PC-9 (cell line): ENCODE measurements at regions not wholly inside any gene's neighbourhood (a gene's known extent, or its start where the extent isn't known, plus 50 kb on each side); places are given as distances from the start of the nearest gene placed in this dataset.

Source experiments
- BruUV-seq: library from RNA; stranded (reverse); fragments of 400-500 nt; replicated peaks from 2 replicates; lab custom pipeline; 2021; lab: Mats Ljungman, UMichigan
- CTCF ChIA-PET: fragments of 300-600 bp; sonication (Branson Sonifier 250); formaldehyde crosslinking; loops from one replicate; lab custom pipeline; 2022; ENCODE audit warnings: antibody characterized with exemption; lab: Charles Lee
- POLR2A ChIA-PET: fragments of 300-600 bp; sonication (Branson Sonifier 250); formaldehyde crosslinking; loops from one replicate; lab custom pipeline; 2022; ENCODE audit warnings: antibody characterized with exemption; ENCODE audit not compliant: unreplicated experiment; lab: Charles Lee
- DNase-seq, 2 experiments: peaks; one replicate each; pipeline versions ENCODE4 v3.0.0 to v3.0.0-alpha.2; 2015 to 2022; ENCODE audit warnings: mixed read lengths in 1 of 2
- H2AFZ ChIP-seq: fragments of 200-600 bp; sonication (generic); 2 replicates; pipeline ENCODE4 v1.8.1; 2017; ENCODE audit warnings: antibody characterized with exemption
- H3F3A ChIP-seq: fragments of 200-600 bp; sonication (generic); 2 replicates; pipeline ENCODE4 v1.8.1; 2017; ENCODE audit warnings: antibody characterized with exemption, mild to moderate bottlenecking, low read depth; ENCODE audit not compliant: insufficient read depth
- H3K27ac ChIP-seq: fragments of 200-600 bp; sonication (generic); 2 replicates; pipeline ENCODE4 v1.6.1; 2016; ENCODE audit warnings: mixed run types
- H3K27me3 ChIP-seq: fragments of 200-600 bp; sonication (generic); 2 replicates; pipeline ENCODE4 v1.6.1; 2016; ENCODE audit warnings: low read depth, mixed run types; ENCODE audit not compliant: insufficient read depth
- H3K36me3 ChIP-seq: fragments of 200-600 bp; sonication (generic); 2 replicates; pipeline ENCODE4 v1.6.1; 2016; ENCODE audit warnings: low read depth, mixed run types
- H3K4me1 ChIP-seq: fragments of 200-600 bp; sonication (generic); replicated peaks from 2 replicates; pipeline ENCODE4 v1.6.1; 2016; ENCODE audit warnings: mixed run types; ENCODE audit not compliant: insufficient read depth
- H3K4me2 ChIP-seq: fragments of 200-600 bp; sonication (generic); 2 replicates; pipeline ENCODE4 v1.6.1; 2017; ENCODE audit warnings: mixed run types
- H3K4me3 ChIP-seq: fragments of 200-600 bp; sonication (generic); 2 replicates; pipeline ENCODE4 v1.6.1; 2016; ENCODE audit warnings: mixed run types
- H3K79me2 ChIP-seq: fragments of 200-600 bp; sonication (generic); 2 replicates; pipeline ENCODE4 v1.6.1; 2017; ENCODE audit warnings: low read depth, mixed run types
- H3K9me2 ChIP-seq: fragments of 200-600 bp; sonication (generic); 2 replicates; pipeline ENCODE4 v1.8.1; 2017; ENCODE audit warnings: mild to moderate bottlenecking; ENCODE audit not compliant: insufficient read depth
- H3K9me3 ChIP-seq: fragments of 200-600 bp; sonication (generic); 2 replicates; pipeline ENCODE4 v1.8.1; 2016; ENCODE audit warnings: low read depth; ENCODE audit not compliant: insufficient read depth
- H4K20me1 ChIP-seq: fragments of 200-600 bp; sonication (generic); 2 replicates; pipeline ENCODE4 v1.8.1; 2017; ENCODE audit not compliant: insufficient read depth
- EZH2 ChIP-seq: fragments of 200-600 bp; sonication (generic); IDR thresholded peaks from 2 replicates; pipeline ENCODE4 v1.8.0; 2017; ENCODE audit warnings: antibody characterized with exemption, low read depth
- intact Hi-C: fragments of 100-400 bp; cut with micrococcal nuclease; formaldehyde crosslinking; loops from one replicate; pipeline ENCODE4 v1.10.0; 2022; ENCODE audit not compliant: unreplicated experiment
- TF ChIP-seq, protein P1 (sequence below): fragments of 200-600 bp; sonication (generic); conservative IDR thresholded peaks from 2 replicates; pipeline ENCODE4 v1.6.1; 2017; ENCODE audit warnings: mixed run types, antibody characterized with exemption, mild to moderate bottlenecking, moderate library complexity

DNA sequence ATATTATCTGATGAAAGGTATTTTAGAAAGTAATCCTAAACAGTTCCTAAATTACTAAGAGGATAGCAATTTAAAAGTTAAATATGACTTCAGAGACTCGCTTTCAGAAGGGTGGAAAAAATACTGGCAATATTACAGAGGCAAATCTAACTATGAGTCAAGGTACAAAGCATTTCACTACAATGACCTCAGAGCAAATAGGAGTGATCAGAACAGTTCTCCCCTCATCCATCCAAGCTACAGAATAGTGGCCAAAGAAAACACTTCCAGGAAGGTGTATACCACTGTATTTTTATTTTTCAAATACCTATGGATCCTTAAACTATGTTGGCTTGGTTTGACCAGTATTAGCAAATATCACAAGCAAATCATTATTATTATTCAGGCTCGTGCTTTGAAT, 112.8 kb upstream of the ODAD2 start:
- no TSS peak for BruUV-seq
- Histone ChIP-seq H3K27me3 (no peaks in the 10 kb centered on the region), H3K4me3 (no peak overlapping the region), H3K36me3 (no peaks in the 10 kb centered on the region), H3K79me2 (no peaks in the 10 kb centered on the region), H3K27ac (no peak overlapping the region), H4K20me1 (no peaks in the 10 kb centered on the region), H3K9me2 (no peaks in the 10 kb centered on the region), H3K9me3 (no peaks in the 10 kb centered on the region), H3K4me1 (no peaks in the 10 kb centered on the region), H3K4me2 (no peak overlapping the region), H2AFZ (no peak overlapping the region), H3F3A (no peaks in the 10 kb centered on the region)
- TF ChIP-seq, protein P1, sequence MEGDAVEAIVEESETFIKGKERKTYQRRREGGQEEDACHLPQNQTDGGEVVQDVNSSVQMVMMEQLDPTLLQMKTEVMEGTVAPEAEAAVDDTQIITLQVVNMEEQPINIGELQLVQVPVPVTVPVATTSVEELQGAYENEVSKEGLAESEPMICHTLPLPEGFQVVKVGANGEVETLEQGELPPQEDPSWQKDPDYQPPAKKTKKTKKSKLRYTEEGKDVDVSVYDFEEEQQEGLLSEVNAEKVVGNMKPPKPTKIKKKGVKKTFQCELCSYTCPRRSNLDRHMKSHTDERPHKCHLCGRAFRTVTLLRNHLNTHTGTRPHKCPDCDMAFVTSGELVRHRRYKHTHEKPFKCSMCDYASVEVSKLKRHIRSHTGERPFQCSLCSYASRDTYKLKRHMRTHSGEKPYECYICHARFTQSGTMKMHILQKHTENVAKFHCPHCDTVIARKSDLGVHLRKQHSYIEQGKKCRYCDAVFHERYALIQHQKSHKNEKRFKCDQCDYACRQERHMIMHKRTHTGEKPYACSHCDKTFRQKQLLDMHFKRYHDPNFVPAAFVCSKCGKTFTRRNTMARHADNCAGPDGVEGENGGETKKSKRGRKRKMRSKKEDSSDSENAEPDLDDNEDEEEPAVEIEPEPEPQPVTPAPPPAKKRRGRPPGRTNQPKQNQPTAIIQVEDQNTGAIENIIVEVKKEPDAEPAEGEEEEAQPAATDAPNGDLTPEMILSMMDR, result no peak
- TF ChIP-seq EZH2, result no peak
- intact Hi-C loops, result no loop called here
- ChIA-PET POLR2A (no interaction called here), CTCF (no interaction called here)
- DNase-seq, result no peak

DNA sequence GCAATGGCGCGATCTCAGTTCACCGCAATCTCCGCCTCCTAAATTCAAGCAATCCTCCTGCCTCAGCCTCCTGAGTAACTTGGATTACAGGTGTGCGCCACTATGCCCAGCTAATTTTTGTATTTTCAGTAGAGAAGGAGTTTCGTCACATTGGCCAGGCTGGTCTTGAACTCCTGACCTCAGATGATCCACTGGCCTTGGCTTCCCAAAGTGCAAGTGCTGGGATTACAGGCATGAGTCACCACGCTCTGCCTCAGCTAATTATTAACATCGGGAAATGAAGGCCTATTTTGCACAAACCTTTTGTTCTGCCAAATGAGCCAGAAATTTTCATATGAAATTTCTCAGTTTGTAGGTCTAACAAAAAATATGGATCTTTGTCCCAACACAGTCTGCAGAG, 106.7 kb upstream of the ODAD2 start:
- Histone ChIP-seq H3K9me2 (no peaks in the 10 kb centered on the region), H2AFZ (no peak overlapping the region), H3K4me3 (no peak overlapping the region), H3K4me2 (no peak overlapping the region), H3K36me3 (no peaks in the 10 kb centered on the region), H3K79me2 (no peaks in the 10 kb centered on the region), H3K27me3 (no peaks in the 10 kb centered on the region), H3F3A (no peaks in the 10 kb centered on the region), H4K20me1 (no peaks in the 10 kb centered on the region), H3K4me1 (no peaks in the 10 kb centered on the region), H3K27ac (no peak overlapping the region), H3K9me3 (no peaks in the 10 kb centered on the region)
- ChIA-PET CTCF (no interaction called here), POLR2A (no interaction called here)
- intact Hi-C loops, result no loop called here
- TF ChIP-seq, protein P1, result no peak
- no peak for TF ChIP-seq EZH2
- DNase-seq, result no peak
- BruUV-seq, result no TSS peak

DNA sequence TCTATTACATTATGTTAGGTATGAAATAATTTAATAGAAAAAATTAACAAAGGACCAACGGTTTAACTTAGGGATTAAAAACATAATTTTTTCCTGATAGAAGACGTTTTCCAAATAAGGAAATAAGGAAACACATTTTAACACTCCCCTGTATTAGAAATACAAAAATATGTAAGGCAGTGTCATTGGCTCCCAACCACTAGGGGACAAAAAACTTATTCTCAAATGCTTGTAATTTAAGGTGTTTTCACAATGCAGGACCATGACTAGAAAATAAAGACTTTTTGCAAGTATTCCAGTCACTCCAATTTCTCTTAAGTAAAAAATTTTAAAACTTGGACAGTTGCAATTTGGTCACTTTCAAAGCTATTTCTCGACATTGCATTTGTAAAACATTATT, 98.8 kb upstream of the ODAD2 start:
- intact Hi-C loops, result no loop called here
- H3K27me3 ChIP-seq, result 0 out of 2 replicates have a peak, but pooled peaks cover 4% of the 10 kb centered on the region
- no peaks in the 10 kb centered on the region for H3F3A ChIP-seq
- no TSS peak for BruUV-seq
- H3K4me3 ChIP-seq, result no peak overlapping the region
- no peaks in the 10 kb centered on the region for H3K36me3 ChIP-seq
- H3K4me1 ChIP-seq, result no peaks in the 10 kb centered on the region
- no peak overlapping the region for H2AFZ ChIP-seq
- TF ChIP-seq, protein P1, result no peak
- no peak for TF ChIP-seq EZH2
- H4K20me1 ChIP-seq, result no peaks in the 10 kb centered on the region
- CTCF ChIA-PET, result no interaction called here
- POLR2A ChIA-PET, result interaction anchor here (0.7 kb wide), 1 partner anchor 20 kb away, joined by 4 read pairs; no protein-coding TSS in a partner anchor
- H3K9me2 ChIP-seq, result no peaks in the 10 kb centered on the region
- H3K79me2 ChIP-seq, result no peaks in the 10 kb centered on the region
- DNase-seq, result no peak
- no peaks in the 10 kb centered on the region for H3K9me3 ChIP-seq
- no peak overlapping the region for H3K27ac ChIP-seq
- H3K4me2 ChIP-seq, result no peak overlapping the region
